ENCODE measurements at regions not wholly inside any gene's neighbourhood (a gene's known extent, or its start where the extent isn't known, plus 50 kb on each side); places are given as distances from the start of the nearest gene placed in this dataset.

- no peak overlapping the region for H3K9ac ChIP-seq (ENCODE audit: low read length in 3 of 3)
- intact Hi-C loops (cut with DNase I) = no loop called here
- no peak for FAIRE-seq
Observed at GRCh38 chr13:61261746-61262472, 153.7 kb downstream of the PCDH20 start.

GRCh38 chr13:61258185-61258584 lies 157.5 kb downstream of the PCDH20 start:
- Histone ChIP-seq H3K4me1 (ENCODE audit: control insufficient read depth in 2 of 3, insufficient read depth in 2 of 3, low read depth in 1 of 3, low read length in 3 of 3) (no peaks in the 10 kb centered on the region), H3K27ac (ENCODE audit: low read depth in 2 of 2, low read length in 2 of 2) (no peak overlapping the region), H3K36me3 (ENCODE audit: control insufficient read depth in 2 of 3, insufficient read depth in 3 of 3, low read length in 3 of 3) (no peaks in the 10 kb centered on the region), H3K9me3 (ENCODE audit: control insufficient read depth in 2 of 3, insufficient read depth in 1 of 3, low read length in 3 of 3) (no peaks in the 10 kb centered on the region), H3K27me3 (ENCODE audit: control insufficient read depth, insufficient read depth, low read length) (no peaks in the 10 kb centered on the region), H3K9ac (ENCODE audit: low read length in 3 of 3) (no peak overlapping the region), H3K4me3 (ENCODE audit: low read length in 3 of 3) (no peak overlapping the region)
- FAIRE-seq (no peak), DNase-seq (no peak)
- intact Hi-C loops (cut with DNase I) = no loop called here
- no peak for TF ChIP-seq CTCF (IDR thresholded peaks at IDR 0.05; ENCODE audit: borderline replicate concordance, extremely low read depth, insufficient read depth)

More at GRCh38 chr13:61261746-61262472, 153.7 kb downstream of the PCDH20 start:
- no peak for TF ChIP-seq CTCF (IDR thresholded peaks at IDR 0.05; ENCODE audit: borderline replicate concordance, extremely low read depth, insufficient read depth)
- Histone ChIP-seq H3K36me3 (ENCODE audit: control insufficient read depth in 2 of 3, insufficient read depth in 3 of 3, low read length in 3 of 3) (no peaks in the 10 kb centered on the region), H3K9me3 (ENCODE audit: control insufficient read depth in 2 of 3, insufficient read depth in 1 of 3, low read length in 3 of 3) (no peaks in the 10 kb centered on the region), H3K27ac (ENCODE audit: low read depth in 2 of 2, low read length in 2 of 2) (no peak overlapping the region), H3K27me3 (ENCODE audit: control insufficient read depth, insufficient read depth, low read length) (no peaks in the 10 kb centered on the region), H3K4me3 (ENCODE audit: low read length in 3 of 3) (no peak overlapping the region), H3K4me1 (ENCODE audit: control insufficient read depth in 2 of 3, insufficient read depth in 2 of 3, low read depth in 1 of 3, low read length in 3 of 3) (no peaks in the 10 kb centered on the region)
- DNase-seq = no peak

- no peaks in the 10 kb centered on the region for H3K4me1 ChIP-seq (ENCODE audit: control insufficient read depth in 2 of 3, insufficient read depth in 2 of 3, low read depth in 1 of 3, low read length in 3 of 3)
- no peak for TF ChIP-seq CTCF (IDR thresholded peaks at IDR 0.05; ENCODE audit: borderline replicate concordance, extremely low read depth, insufficient read depth)
- H3K27ac ChIP-seq (ENCODE audit: low read depth in 2 of 2, low read length in 2 of 2) = no peak overlapping the region
- no peak overlapping the region for H3K4me3 ChIP-seq (ENCODE audit: low read length in 3 of 3)
- FAIRE-seq (no peak), DNase-seq (no peak)
- no peak overlapping the region for H3K9ac ChIP-seq (ENCODE audit: low read length in 3 of 3)
- intact Hi-C loops (cut with DNase I) = no loop called here
- no peaks in the 10 kb centered on the region for H3K27me3 ChIP-seq (ENCODE audit: control insufficient read depth, insufficient read depth, low read length)
- no peaks in the 10 kb centered on the region for H3K9me3 ChIP-seq (ENCODE audit: control insufficient read depth in 2 of 3, insufficient read depth in 1 of 3, low read length in 3 of 3)
- no peaks in the 10 kb centered on the region for H3K36me3 ChIP-seq (ENCODE audit: control insufficient read depth in 2 of 3, insufficient read depth in 3 of 3, low read length in 3 of 3)
Observed at GRCh38 chr13:61255040-61255796, 160.4 kb downstream of the PCDH20 start.

All from kidney (tissue), 13 donors.